SK-N-SH (cell line): ENCODE measurements at regions not wholly inside any gene's neighbourhood (a gene's known extent, or its start where the extent isn't known, plus 50 kb on each side); places are given as distances from the start of the nearest gene placed in this dataset.

Experiments
- CTCF ChIA-PET: fragments of 300-600, 350-600 bp; formaldehyde crosslinking; extraction: SDS; loops from one replicate; lab custom pipeline; 2021; lab: Yijun Ruan, JAX
- POLR2A ChIA-PET: fragments of 350-600 bp; sonication (Branson Sonifier 250); formaldehyde crosslinking; extraction: SDS; loops from one replicate; lab custom pipeline; 2020; ENCODE audit warnings: antibody characterized with exemption, inconsistent platforms; lab: Yijun Ruan, JAX
- DNase-seq: peaks from one replicate; pipeline ENCODE4 v3.0.0; 2012
- H2AFZ ChIP-seq: fragments of 200-600 bp; sonication (generic); 2 replicates; pipeline ENCODE4 v1.8.1; 2016; ENCODE audit warnings: antibody characterized with exemption, mild to moderate bottlenecking, low read depth
- H3F3A ChIP-seq: fragments of 200-600 bp; sonication (generic); replicated peaks from 2 replicates; pipeline ENCODE3; 2016; ENCODE audit warnings: antibody characterized with exemption, mild to moderate bottlenecking; ENCODE audit not compliant: insufficient read depth
- H3K27ac ChIP-seq, 2 experiments: fragments of 200-500 bp in 1 of 2; fragments of 200-600 bp in 1 of 2; sonication (Bioruptor generic) in 1 of 2; sonication (generic), shearing (Covaris generic) in 1 of 2; 2 replicates each; pipeline versions ENCODE4 v1.5.1 to v1.6.1; 2014 to 2016; ENCODE audit warnings: low read depth in 2 of 2, inconsistent platforms in 1 of 2, low read length in 1 of 2, mild to moderate bottlenecking in 1 of 2, mixed read lengths in 1 of 2
- H3K27me3 ChIP-seq: fragments of 200-600 bp; sonication (generic), shearing (Covaris generic); 2 replicates; pipeline ENCODE4 v1.6.1; 2016; ENCODE audit warnings: mixed run types; ENCODE audit not compliant: insufficient read depth
- H3K36me3 ChIP-seq, 2 experiments: fragments of 200-500 bp in 1 of 2; fragments of 200-600 bp in 1 of 2; sonication (Bioruptor generic) in 1 of 2; sonication (generic) in 1 of 2; replicated peaks in 1 of 2; 2 replicates each; pipeline versions ENCODE3 to v1.5.1; 2014 to 2016; ENCODE audit warnings: low read length in 1 of 2, mild to moderate bottlenecking in 1 of 2; ENCODE audit not compliant: insufficient read depth in 2 of 2, control insufficient read depth in 1 of 2
- H3K4me1 ChIP-seq, 2 experiments: fragments of 200-500 bp in 1 of 2; fragments of 200-600 bp in 1 of 2; sonication (Bioruptor generic) in 1 of 2; sonication (generic), shearing (Covaris generic) in 1 of 2; 2 replicates each; pipeline versions ENCODE4 v1.5.1 to v1.6.1; 2014 to 2016; ENCODE audit warnings: low read depth in 1 of 2, low read length in 1 of 2, mixed run types in 1 of 2; ENCODE audit not compliant: insufficient read depth in 2 of 2, control insufficient read depth in 1 of 2
- H3K4me2 ChIP-seq: fragments of 200-600 bp; sonication (generic), shearing (Covaris generic); 2 replicates; pipeline ENCODE4 v1.6.1; 2017; ENCODE audit warnings: mixed run types
- H3K4me3 ChIP-seq, 2 experiments: fragments of 200-500 bp in 1 of 2; fragments of 200-600 bp in 1 of 2; sonication (Bioruptor generic) in 1 of 2; sonication (generic), shearing (Covaris generic) in 1 of 2; 2 replicates each; pipeline versions ENCODE4 v1.5.1 to v1.8.1; 2014 to 2016; ENCODE audit warnings: low read depth in 2 of 2, inconsistent platforms in 1 of 2, low read length in 1 of 2, mild to moderate bottlenecking in 1 of 2, mixed read lengths in 1 of 2, moderate library complexity in 1 of 2
- H3K79me2 ChIP-seq: fragments of 200-600 bp; sonication (generic); 2 replicates; pipeline ENCODE4 v1.8.1; 2017; ENCODE audit warnings: mild to moderate bottlenecking; ENCODE audit not compliant: insufficient read depth
- H3K9ac ChIP-seq: fragments of 200-600 bp; sonication (generic); 2 replicates; pipeline ENCODE4 v1.6.1; 2017; ENCODE audit warnings: mixed run types
- H3K9me2 ChIP-seq: fragments of 200-600 bp; sonication (generic); 2 replicates; pipeline ENCODE4 v1.6.1; 2017; ENCODE audit warnings: mixed run types
- H3K9me3 ChIP-seq: fragments of 200-600 bp; sonication (generic); 2 replicates; pipeline ENCODE4 v1.6.1; 2017; ENCODE audit warnings: mixed run types, mild to moderate bottlenecking, moderate library complexity
- H4K20me1 ChIP-seq: fragments of 200-600 bp; sonication (generic); 2 replicates; pipeline ENCODE4 v1.6.1; 2017; ENCODE audit warnings: mild to moderate bottlenecking, mixed run types; ENCODE audit not compliant: insufficient read depth
- EP300 ChIP-seq, 2 experiments: IDR thresholded peaks; 2 replicates each; pipeline versions ENCODE4 v1.4.0 to v1.6.1; 2012; ENCODE audit warnings: borderline replicate concordance in 1 of 2, low read depth in 1 of 2, low read length in 1 of 2
- EZH2phosphoT487 ChIP-seq: fragments of 200-600 bp; sonication (generic); IDR thresholded peaks from 2 replicates; pipeline ENCODE4 v1.6.1; 2017; ENCODE audit warnings: low read depth, mixed run types, mild to moderate bottlenecking, antibody characterized with exemption, moderate library complexity, borderline replicate concordance
- FOSL2 ChIP-seq: IDR thresholded peaks from 2 replicates; pipeline ENCODE4 v1.4.0; 2012; ENCODE audit warnings: low read depth, mild to moderate bottlenecking, moderate library complexity, borderline replicate concordance
- GABPA ChIP-seq: IDR thresholded peaks from 2 replicates; pipeline ENCODE4 v1.4.0; 2012; ENCODE audit warnings: low read depth, mild to moderate bottlenecking
- GATA2 ChIP-seq: sonication (generic); formaldehyde crosslinking; IDR thresholded peaks from 2 replicates; pipeline ENCODE4 v1.5.0; 2020; ENCODE audit warnings: mild to moderate bottlenecking, missing genetic modification reagents
- RAD21 ChIP-seq: IDR thresholded peaks from 2 replicates; pipeline ENCODE4 v1.6.1; 2012; ENCODE audit warnings: mild to moderate bottlenecking, low read length
- RFX5 ChIP-seq: IDR thresholded peaks from 2 replicates; pipeline ENCODE4 v1.6.1; 2012; ENCODE audit warnings: mild to moderate bottlenecking, improper control_type of control experiment, low read length
- RXRA ChIP-seq: IDR thresholded peaks from 2 replicates; pipeline ENCODE4 v1.4.0; 2012; ENCODE audit warnings: low read depth, mild to moderate bottlenecking, borderline replicate concordance
- SIN3A ChIP-seq: IDR thresholded peaks from 2 replicates; pipeline ENCODE4 v1.6.1; 2012; ENCODE audit warnings: low read depth, mild to moderate bottlenecking, low read length, moderate library complexity, borderline replicate concordance
- SMC3 ChIP-seq: IDR thresholded peaks from 2 replicates; pipeline ENCODE4 v1.6.1; 2012; ENCODE audit warnings: low read depth, low read length, improper control_type of control experiment
- TCF12 ChIP-seq: IDR thresholded peaks from 2 replicates; pipeline ENCODE4 v1.4.0; 2012
- YY1 ChIP-seq: IDR thresholded peaks from 2 replicates; pipeline ENCODE4 v1.4.0; 2012; ENCODE audit warnings: low read depth, mild to moderate bottlenecking
- WGBS: methylation state at CpG from one replicate; pipeline ENCODE4 v1.1.6; 2017; ENCODE audit warnings: low lambda C conversion rate; 5-methylcytosine and 5-hydroxymethylcytosine counted together
- TF ChIP-seq, protein P1 (sequence below): IDR thresholded peaks from 2 replicates; pipeline ENCODE4 v1.4.0; 2012; ENCODE audit warnings: low read depth, borderline replicate concordance
- TF ChIP-seq, protein P2 (sequence below): IDR thresholded peaks from 2 replicates; pipeline ENCODE4; 2012
- TF ChIP-seq, protein P3 (sequence below): IDR thresholded peaks from 2 replicates; pipeline ENCODE4 v1.4.0; 2012; ENCODE audit warnings: low read depth
- TF ChIP-seq, protein P4 (sequence below): IDR thresholded peaks from 2 replicates; pipeline ENCODE4 v1.4.0; 2012; ENCODE audit warnings: low read depth, borderline replicate concordance
- TF ChIP-seq, protein P5 (sequence below): IDR thresholded peaks from 2 replicates; pipeline ENCODE4 v1.6.1; 2012; ENCODE audit warnings: mild to moderate bottlenecking, low read depth, low read length, moderate library complexity
- TF ChIP-seq, protein P6 (sequence below): fragments of 200-600 bp; sonication (generic); IDR thresholded peaks from 2 replicates; pipeline ENCODE4 v1.6.1; 2017; ENCODE audit warnings: antibody characterized with exemption, mild to moderate bottlenecking, moderate library complexity

DNA sequence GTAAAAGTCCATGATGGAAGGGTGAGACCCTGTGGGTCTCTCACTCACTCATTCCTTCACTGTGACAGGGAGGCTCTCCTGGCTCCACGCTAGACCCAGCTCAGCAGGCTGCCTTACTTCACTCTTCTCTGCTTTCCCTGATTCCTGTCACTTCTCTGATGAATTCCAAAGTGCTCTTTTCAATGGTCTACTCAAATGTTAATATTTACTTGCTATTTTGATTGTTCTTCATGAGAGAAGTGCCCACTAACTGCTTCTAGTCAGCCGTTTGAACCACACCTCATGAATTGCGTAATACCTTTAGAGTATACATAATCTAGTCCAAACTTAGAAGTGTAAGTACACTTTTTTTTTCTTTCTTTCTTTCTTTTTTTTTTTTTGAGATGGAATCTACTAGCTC is 1350.2 kb upstream of the RAG2 start:
- Histone ChIP-seq H3K4me2 (no peak overlapping the region), H3K9me2 (no peaks in the 10 kb centered on the region), H3K4me3 (no peak overlapping the region), H3K9ac (no peak overlapping the region), H4K20me1 (no peaks in the 10 kb centered on the region), H3K27ac (no peak overlapping the region), H3K4me1 (no peaks in the 10 kb centered on the region; a peak in 1 of 4 replicates), H2AFZ (no peak overlapping the region), H3F3A (no peaks in the 10 kb centered on the region), H3K27me3 (no peaks in the 10 kb centered on the region), H3K36me3 (no peaks in the 10 kb centered on the region), H3K9me3 (peaks cover 9% of the 10 kb centered on the region; the same call in 1 of the 2 replicates), H3K79me2 (no peaks in the 10 kb centered on the region)
- CTCF ChIA-PET: interaction anchor here (4.2 kb wide), 1 partner anchor 843 kb away, joined by 33 read pairs; no protein-coding TSS in a partner anchor
- WGBS: 57% methylated on average over 3 of the region's 3 CpGs
- DNase-seq: no peak
- TF ChIP-seq SIN3A: no peak
- no peak for TF ChIP-seq RAD21
- no peak for TF ChIP-seq TCF12
- no peak for TF ChIP-seq EP300 (IDR thresholded peaks at IDR 0.05; ENCODE audit: borderline replicate concordance in 1 of 2, low read depth in 1 of 2, low read length in 1 of 2)
- TF ChIP-seq RFX5: no peak
- no peak for TF ChIP-seq GABPA
- no peak for TF ChIP-seq EZH2phosphoT487
- TF ChIP-seq, protein P1, sequence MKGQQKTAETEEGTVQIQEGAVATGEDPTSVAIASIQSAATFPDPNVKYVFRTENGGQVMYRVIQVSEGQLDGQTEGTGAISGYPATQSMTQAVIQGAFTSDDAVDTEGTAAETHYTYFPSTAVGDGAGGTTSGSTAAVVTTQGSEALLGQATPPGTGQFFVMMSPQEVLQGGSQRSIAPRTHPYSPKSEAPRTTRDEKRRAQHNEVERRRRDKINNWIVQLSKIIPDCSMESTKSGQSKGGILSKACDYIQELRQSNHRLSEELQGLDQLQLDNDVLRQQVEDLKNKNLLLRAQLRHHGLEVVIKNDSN: no peak
- no peak for TF ChIP-seq FOSL2
- no peak for TF ChIP-seq SMC3
- TF ChIP-seq RXRA: no peak
- no peak for TF ChIP-seq GATA2 (CRISPR knock-in tag)
- TF ChIP-seq, protein P2, sequence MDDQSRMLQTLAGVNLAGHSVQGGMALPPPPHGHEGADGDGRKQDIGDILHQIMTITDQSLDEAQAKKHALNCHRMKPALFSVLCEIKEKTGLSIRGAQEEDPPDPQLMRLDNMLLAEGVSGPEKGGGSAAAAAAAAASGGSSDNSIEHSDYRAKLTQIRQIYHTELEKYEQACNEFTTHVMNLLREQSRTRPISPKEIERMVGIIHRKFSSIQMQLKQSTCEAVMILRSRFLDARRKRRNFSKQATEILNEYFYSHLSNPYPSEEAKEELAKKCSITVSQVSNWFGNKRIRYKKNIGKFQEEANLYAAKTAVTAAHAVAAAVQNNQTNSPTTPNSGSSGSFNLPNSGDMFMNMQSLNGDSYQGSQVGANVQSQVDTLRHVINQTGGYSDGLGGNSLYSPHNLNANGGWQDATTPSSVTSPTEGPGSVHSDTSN: no peak
- TF ChIP-seq, protein P3, sequence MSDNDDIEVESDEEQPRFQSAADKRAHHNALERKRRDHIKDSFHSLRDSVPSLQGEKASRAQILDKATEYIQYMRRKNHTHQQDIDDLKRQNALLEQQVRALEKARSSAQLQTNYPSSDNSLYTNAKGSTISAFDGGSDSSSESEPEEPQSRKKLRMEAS: no peak
- TF ChIP-seq, protein P4, sequence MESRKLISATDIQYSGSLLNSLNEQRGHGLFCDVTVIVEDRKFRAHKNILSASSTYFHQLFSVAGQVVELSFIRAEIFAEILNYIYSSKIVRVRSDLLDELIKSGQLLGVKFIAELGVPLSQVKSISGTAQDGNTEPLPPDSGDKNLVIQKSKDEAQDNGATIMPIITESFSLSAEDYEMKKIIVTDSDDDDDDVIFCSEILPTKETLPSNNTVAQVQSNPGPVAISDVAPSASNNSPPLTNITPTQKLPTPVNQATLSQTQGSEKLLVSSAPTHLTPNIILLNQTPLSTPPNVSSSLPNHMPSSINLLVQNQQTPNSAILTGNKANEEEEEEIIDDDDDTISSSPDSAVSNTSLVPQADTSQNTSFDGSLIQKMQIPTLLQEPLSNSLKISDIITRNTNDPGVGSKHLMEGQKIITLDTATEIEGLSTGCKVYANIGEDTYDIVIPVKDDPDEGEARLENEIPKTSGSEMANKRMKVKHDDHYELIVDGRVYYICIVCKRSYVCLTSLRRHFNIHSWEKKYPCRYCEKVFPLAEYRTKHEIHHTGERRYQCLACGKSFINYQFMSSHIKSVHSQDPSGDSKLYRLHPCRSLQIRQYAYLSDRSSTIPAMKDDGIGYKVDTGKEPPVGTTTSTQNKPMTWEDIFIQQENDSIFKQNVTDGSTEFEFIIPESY: no peak
- TF ChIP-seq, protein P5, sequence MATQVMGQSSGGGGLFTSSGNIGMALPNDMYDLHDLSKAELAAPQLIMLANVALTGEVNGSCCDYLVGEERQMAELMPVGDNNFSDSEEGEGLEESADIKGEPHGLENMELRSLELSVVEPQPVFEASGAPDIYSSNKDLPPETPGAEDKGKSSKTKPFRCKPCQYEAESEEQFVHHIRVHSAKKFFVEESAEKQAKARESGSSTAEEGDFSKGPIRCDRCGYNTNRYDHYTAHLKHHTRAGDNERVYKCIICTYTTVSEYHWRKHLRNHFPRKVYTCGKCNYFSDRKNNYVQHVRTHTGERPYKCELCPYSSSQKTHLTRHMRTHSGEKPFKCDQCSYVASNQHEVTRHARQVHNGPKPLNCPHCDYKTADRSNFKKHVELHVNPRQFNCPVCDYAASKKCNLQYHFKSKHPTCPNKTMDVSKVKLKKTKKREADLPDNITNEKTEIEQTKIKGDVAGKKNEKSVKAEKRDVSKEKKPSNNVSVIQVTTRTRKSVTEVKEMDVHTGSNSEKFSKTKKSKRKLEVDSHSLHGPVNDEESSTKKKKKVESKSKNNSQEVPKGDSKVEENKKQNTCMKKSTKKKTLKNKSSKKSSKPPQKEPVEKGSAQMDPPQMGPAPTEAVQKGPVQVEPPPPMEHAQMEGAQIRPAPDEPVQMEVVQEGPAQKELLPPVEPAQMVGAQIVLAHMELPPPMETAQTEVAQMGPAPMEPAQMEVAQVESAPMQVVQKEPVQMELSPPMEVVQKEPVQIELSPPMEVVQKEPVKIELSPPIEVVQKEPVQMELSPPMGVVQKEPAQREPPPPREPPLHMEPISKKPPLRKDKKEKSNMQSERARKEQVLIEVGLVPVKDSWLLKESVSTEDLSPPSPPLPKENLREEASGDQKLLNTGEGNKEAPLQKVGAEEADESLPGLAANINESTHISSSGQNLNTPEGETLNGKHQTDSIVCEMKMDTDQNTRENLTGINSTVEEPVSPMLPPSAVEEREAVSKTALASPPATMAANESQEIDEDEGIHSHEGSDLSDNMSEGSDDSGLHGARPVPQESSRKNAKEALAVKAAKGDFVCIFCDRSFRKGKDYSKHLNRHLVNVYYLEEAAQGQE: no peak
- TF ChIP-seq, protein P6, sequence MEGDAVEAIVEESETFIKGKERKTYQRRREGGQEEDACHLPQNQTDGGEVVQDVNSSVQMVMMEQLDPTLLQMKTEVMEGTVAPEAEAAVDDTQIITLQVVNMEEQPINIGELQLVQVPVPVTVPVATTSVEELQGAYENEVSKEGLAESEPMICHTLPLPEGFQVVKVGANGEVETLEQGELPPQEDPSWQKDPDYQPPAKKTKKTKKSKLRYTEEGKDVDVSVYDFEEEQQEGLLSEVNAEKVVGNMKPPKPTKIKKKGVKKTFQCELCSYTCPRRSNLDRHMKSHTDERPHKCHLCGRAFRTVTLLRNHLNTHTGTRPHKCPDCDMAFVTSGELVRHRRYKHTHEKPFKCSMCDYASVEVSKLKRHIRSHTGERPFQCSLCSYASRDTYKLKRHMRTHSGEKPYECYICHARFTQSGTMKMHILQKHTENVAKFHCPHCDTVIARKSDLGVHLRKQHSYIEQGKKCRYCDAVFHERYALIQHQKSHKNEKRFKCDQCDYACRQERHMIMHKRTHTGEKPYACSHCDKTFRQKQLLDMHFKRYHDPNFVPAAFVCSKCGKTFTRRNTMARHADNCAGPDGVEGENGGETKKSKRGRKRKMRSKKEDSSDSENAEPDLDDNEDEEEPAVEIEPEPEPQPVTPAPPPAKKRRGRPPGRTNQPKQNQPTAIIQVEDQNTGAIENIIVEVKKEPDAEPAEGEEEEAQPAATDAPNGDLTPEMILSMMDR: no peak
- no peak for TF ChIP-seq YY1
- POLR2A ChIA-PET: no interaction called here
